ENCODE measurements at regions not wholly inside any gene's neighbourhood (a gene's known extent, or its start where the extent isn't known, plus 50 kb on each side); places are given as distances from the start of the nearest gene placed in this dataset.

DNA sequence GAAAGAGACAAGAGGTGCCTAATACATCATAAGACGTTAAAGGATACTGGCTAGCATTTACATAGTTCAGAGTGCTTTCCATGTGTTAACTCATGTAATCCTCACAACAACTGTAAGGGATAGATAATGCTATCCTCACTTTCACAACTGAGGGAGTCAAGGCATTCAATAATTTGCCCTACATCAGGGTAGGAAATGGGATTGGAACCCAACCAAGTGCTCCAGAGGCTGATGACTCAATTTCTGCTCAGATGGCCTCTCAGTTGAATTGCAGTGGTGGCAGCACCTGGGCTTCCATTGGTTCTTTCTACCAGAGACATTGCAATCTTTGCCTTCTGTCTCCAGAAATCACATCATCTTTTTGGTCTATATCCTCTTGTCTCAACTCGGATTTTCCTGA, 232.9 kb downstream of the ETS1 start (continued):
- TF ChIP-seq BCLAF1 (IDR thresholded peaks at IDR 0.05): no peak
- TF ChIP-seq ATF7 (IDR thresholded peaks at IDR 0.05; ENCODE audit: low read depth): no peak

GRCh38 chr11:128351168-128351567, 236.2 kb downstream of the ETS1 start:
- ChIA-PET RAD21 (ENCODE audit: unreplicated experiment) (interaction anchor here (1.2 kb wide), 1 partner anchor 48 kb away, joined by 3 read pairs; no protein-coding TSS in a partner anchor), CTCF (no interaction called here), SMC1A (ENCODE audit: uncharacterized antibody, unreplicated experiment) (interaction anchor here (1.0 to 1.4 kb wide), 4 partner anchors 9 to 51 kb away, joined by 3 to 4 read pairs (median 4); no protein-coding TSS in a partner anchor), POLR2A (no interaction called here)
- BruUV-seq (replicated peaks): no TSS peak
- ATAC-seq (no peak), DNase-seq (ENCODE audit: low read depth, low spot score) (no peak), FAIRE-seq (no peak)
- WGBS (ENCODE audit: insufficient coverage, insufficient replicate concordance, low lambda C conversion rate, missing lambda C conversion rate): 52% methylated on average over 6 of the region's 6 CpGs
- no peak overlapping the region for H3K27ac ChIP-seq (ENCODE audit: control insufficient read depth, insufficient read depth)
- H3K9ac ChIP-seq (ENCODE audit: control insufficient read depth, insufficient read depth, low read length): no peak overlapping the region
- no peaks in the 10 kb centered on the region for H3K36me3 ChIP-seq (ENCODE audit: control insufficient read depth in 2 of 2, insufficient read depth in 2 of 2, low read length in 1 of 2)
- no peaks in the 10 kb centered on the region for H3K27me3 ChIP-seq (replicated peaks in 1 of 2; ENCODE audit: control insufficient read depth in 2 of 2, insufficient read depth in 2 of 2, low read length in 1 of 2)
- intact Hi-C loops (cut with micrococcal nuclease; ENCODE audit: unreplicated experiment) (no loop called here), in situ Hi-C loops (cut with MboI) (no loop called here)
- no peaks in the 10 kb centered on the region for H3K4me1 ChIP-seq (ENCODE audit: control insufficient read depth, insufficient read depth, low read length)
- H3K4me3 ChIP-seq: no peak overlapping the region
- H4K20me1 ChIP-seq (ENCODE audit: control insufficient read depth, insufficient read depth): no peaks in the 10 kb centered on the region
- no peaks in the 10 kb centered on the region for H3K9me3 ChIP-seq (replicated peaks; ENCODE audit: control insufficient read depth, insufficient read depth, low read length)
- H2AFZ ChIP-seq (ENCODE audit: control insufficient read depth, low read depth, low read length): no peak overlapping the region
- H3K4me2 ChIP-seq (ENCODE audit: control insufficient read depth, insufficient read depth): no peak overlapping the region
- no peaks in the 10 kb centered on the region for H3K79me2 ChIP-seq (ENCODE audit: control insufficient read depth, insufficient read depth, low read length)
- TF ChIP-seq ZZZ3 (IDR thresholded peaks at IDR 0.05; ENCODE audit: control insufficient read depth, insufficient read length, low read depth) (no peak), SP1 (IDR thresholded peaks at IDR 0.05; ENCODE audit: low read depth, low read length) (no peak), BMI1 (IDR thresholded peaks at IDR 0.05; ENCODE audit: borderline replicate concordance) (no peak), SREBF1 (IDR thresholded peaks at IDR 0.05; ENCODE audit: low read length) (no peak), SUPT20H (IDR thresholded peaks at IDR 0.05; ENCODE audit: borderline replicate concordance, control insufficient read depth, low read depth, low read length) (no peak), MYB (IDR thresholded peaks at IDR 0.05; ENCODE audit: borderline replicate concordance, low read depth, low read length) (no peak), CBFB (IDR thresholded peaks at IDR 0.05; ENCODE audit: low read depth) (no peak), MXI1 (IDR thresholded peaks at IDR 0.05; ENCODE audit: low read depth, low read length) (no peak)
- TF ChIP-seq, protein P1, sequence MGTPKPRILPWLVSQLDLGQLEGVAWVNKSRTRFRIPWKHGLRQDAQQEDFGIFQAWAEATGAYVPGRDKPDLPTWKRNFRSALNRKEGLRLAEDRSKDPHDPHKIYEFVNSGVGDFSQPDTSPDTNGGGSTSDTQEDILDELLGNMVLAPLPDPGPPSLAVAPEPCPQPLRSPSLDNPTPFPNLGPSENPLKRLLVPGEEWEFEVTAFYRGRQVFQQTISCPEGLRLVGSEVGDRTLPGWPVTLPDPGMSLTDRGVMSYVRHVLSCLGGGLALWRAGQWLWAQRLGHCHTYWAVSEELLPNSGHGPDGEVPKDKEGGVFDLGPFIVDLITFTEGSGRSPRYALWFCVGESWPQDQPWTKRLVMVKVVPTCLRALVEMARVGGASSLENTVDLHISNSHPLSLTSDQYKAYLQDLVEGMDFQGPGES (IDR thresholded peaks at IDR 0.05): no peak
- TF ChIP-seq, protein P2, sequence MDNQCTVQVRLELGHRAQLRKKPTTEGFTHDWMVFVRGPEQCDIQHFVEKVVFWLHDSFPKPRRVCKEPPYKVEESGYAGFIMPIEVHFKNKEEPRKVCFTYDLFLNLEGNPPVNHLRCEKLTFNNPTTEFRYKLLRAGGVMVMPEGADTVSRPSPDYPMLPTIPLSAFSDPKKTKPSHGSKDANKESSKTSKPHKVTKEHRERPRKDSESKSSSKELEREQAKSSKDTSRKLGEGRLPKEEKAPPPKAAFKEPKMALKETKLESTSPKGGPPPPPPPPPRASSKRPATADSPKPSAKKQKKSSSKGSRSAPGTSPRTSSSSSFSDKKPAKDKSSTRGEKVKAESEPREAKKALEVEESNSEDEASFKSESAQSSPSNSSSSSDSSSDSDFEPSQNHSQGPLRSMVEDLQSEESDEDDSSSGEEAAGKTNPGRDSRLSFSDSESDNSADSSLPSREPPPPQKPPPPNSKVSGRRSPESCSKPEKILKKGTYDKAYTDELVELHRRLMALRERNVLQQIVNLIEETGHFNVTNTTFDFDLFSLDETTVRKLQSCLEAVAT (IDR thresholded peaks at IDR 0.05): no peak
- TF ChIP-seq, protein P3, sequence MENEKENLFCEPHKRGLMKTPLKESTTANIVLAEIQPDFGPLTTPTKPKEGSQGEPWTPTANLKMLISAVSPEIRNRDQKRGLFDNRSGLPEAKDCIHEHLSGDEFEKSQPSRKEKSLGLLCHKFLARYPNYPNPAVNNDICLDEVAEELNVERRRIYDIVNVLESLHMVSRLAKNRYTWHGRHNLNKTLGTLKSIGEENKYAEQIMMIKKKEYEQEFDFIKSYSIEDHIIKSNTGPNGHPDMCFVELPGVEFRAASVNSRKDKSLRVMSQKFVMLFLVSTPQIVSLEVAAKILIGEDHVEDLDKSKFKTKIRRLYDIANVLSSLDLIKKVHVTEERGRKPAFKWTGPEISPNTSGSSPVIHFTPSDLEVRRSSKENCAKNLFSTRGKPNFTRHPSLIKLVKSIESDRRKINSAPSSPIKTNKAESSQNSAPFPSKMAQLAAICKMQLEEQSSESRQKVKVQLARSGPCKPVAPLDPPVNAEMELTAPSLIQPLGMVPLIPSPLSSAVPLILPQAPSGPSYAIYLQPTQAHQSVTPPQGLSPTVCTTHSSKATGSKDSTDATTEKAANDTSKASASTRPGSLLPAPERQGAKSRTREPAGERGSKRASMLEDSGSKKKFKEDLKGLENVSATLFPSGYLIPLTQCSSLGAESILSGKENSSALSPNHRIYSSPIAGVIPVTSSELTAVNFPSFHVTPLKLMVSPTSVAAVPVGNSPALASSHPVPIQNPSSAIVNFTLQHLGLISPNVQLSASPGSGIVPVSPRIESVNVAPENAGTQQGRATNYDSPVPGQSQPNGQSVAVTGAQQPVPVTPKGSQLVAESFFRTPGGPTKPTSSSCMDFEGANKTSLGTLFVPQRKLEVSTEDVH (IDR thresholded peaks at IDR 0.05; ENCODE audit: low read depth, partially characterized antibody): no peak

Measured in GM12878 (cell line).